Glomerular visceral epithelial cell (primary cell): ENCODE measurements at regions not wholly inside any gene's neighbourhood (a gene's known extent, or its start where the extent isn't known, plus 50 kb on each side); places are given as distances from the start of the nearest gene placed in this dataset.

Experiments
- DNase-seq: peaks from one replicate; pipeline ENCODE4 v3.0.0-alpha.2; 2016; ENCODE audit errors: extremely low spot score

DNA sequence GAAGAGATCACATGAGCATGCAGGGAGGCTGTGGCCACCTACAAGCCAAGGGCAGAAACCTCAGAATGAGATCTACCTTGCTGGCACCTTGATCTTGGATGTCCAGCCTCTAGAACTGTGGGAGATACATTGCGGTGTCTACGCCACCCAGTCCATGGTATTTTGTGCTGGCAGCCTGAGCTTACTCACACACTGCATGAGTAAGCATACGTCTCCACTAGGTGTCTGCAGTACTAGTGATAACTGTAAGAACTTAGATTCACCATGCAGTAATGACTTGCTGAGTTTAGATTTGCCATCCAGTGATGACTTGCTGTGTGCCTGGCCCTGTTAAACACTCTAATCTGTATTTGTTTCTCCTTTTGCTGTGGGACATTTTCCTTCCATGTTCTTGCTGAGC, 417.7 kb downstream of the GADD45G start:
- no peak for DNase-seq

DNA sequence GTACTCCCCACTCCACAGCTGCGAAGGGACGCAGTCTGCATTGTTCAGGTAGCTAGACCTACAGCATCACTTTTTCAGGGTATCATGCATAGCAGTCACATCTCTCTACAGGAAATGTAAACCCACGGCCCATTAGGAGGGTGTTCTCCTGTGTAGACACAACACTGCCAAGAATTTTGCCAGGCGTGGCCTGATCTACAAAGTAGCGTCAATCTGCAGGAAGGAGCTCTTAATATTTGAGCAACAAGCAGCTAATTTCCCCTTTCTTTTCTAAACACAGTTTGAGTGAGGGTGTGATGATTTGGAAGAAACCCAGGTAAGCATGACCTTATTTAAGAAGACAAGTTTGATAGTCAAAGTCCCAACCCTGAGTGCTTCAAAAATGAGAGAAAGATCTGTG, 419.0 kb downstream of the GADD45G start:
- no peak for DNase-seq

DNA sequence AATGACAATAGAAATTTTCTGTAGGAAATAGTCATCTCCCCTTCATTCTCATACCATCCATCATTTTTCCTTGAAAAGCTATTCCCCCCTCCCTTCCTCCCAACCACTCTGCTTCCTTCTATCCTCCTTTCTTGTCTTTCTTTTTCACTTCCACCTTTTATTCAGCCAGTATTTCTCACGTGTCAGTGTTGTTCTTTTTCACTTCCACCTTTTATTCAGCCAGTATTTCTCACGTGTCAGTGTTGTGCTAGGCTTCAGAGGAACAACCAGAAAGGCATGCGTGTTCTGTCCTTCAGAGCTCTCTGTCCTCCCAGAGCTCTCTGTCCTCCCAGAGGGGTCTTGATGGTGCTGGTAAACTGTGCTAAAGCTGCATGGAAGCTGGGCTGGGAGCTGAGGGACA, 419.6 kb downstream of the GADD45G start:
- no peak for DNase-seq

GRCh38 chr9:90024823-90025222, 420.0 kb downstream of the GADD45G start:
- DNase-seq: no peak

GRCh38 chr9:90025816-90026215, 421.0 kb downstream of the GADD45G start:
- peak; percentile 15 for DNase-seq

DNA sequence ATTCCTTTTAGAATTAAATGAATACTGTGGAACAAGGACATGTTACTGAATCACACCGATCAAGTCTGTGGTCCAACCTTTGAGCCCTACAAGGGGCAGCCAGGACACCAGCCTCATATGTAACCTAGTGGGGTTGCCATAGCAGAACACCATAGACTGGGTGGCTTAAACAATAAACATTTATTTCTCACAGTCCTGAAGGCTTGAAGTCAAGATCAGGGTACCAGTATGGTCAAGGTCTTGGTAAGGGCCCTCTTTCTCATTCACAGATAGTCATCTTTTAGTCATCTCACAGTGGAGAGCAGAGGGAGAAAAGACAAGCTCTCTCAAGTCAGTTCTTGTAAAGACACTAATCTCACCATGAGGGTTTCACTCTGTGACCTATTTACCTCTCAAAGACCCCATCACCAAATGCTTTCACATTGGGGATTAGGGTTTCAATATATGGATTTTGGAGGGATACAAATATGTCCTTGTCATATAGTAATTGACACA, 422.5 kb downstream of the GADD45G start:
- no peak for DNase-seq

- no peak for DNase-seq
These were observed 424.6 kb downstream of the GADD45G start for GRCh38 chr9:90029386-90029785.

GRCh38 chr9:90029996-90030395, 425.2 kb downstream of the GADD45G start:
- no peak for DNase-seq

DNA sequence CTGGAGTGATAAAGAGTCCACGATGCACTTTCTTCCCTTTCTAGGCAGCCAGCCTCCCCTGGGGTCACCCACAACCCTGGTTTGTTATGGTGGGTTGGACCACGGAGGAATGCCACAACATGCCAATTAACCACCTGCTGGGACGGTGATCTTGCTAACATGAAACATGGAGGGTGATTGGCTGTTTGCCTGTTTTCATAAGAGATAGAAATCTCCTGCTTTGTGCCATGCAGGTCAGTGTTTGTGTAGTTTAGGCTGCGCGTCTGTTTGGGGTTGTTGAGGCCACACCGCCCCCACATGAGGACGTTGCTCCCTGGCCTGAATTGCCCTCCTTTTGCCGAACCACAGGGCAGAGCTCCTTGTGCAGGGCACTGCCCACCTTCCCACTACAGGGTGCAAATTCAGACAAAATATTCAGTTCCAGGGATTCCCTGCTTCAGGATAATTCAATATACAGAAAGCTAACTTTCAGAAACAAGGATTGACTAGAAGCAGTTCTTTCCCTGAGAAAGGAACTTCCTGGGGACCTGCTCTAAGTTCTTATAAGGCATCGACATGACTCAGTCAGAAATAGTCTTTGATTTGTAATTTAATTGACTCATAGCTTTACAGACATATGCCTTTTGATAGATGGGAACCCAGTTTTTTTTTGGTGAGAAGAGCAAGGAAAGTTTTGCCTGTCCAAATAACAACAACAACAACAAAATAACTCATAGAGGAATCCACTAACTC, 427.6 kb downstream of the GADD45G start:
- DNase-seq: no peak

DNA sequence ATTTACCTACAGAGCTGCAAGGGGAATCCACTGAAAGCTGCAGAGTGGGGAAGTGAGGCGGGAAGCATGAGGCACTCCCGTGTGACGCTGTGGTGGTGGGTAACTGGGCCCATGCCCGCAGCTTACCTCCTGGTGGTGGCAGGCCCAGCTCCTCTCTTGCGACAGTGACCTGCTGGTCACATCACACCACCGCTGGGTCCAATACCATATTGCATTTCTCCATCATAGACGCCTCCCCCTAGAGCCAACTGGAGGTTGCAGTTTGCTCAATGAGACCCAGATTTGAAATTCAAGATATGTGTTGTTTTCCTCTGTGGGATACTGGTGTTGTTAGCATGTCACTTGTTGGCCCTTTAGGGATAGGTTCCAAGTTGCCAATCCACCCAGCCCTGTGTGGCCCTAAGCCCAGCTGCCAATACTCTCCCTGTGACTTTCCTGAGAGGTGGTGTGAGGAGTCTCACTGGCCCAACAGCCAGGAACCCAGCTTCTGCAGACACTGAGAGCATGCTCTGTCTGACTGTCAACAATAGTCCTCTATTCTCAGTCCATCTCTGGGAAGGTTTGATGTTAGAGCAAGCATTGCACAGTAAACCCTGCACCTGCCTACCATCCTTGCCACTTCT, 428.3 kb downstream of the GADD45G start:
- DNase-seq: no peak

- no peak for DNase-seq
These were observed 429.3 kb downstream of the GADD45G start for GRCh38 chr9:90034071-90034470.

DNA sequence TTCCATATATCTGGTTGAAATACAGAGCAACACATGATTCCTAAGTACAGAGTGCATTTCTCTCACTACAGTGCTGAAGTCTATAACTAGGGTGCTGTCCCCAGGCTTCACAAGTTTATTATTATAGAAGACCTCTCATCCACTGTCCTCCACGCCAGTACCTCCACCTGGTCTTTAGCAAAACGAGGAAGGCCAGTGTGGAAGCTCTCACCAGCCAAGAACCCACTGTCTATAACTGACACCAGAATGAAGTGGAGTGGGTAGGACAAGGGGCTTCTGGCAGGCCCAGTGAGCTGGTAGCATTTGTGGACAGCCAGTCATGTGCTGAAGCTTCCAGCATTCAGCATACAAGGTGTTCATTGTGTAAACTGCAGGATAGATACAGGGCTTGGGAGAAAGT, 430.7 kb downstream of the GADD45G start:
- DNase-seq: no peak

DNA sequence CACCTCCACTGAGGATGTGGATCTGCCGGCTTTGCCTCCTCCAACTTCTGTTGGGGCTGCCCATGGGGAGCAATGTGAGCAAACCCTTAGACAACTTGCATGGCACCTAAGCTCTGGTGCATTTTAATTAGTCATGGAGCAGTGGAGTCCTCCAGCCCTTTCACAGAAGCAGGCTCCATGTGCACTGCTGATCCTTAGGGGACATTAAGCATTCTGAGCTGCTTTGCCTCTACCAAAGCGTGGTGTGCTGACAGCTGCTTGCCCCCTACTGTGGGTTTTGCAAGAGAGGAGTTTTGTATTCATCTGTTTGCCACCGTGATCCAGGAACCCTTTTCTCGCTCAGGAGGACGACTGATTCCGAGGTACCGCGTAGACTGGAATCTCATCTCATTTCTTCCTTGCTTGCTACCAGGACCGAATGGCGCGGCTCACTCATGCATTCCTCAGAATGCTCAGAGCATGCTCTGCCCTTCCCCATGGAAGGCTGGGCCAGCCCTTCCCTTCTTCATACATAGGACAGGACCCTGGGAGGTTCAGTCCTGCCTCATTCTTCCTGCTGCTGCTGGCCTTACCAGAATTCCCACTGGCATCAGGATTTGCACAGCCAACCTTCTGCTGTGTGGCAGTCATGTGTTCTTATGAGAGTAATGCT, 432.5 kb downstream of the GADD45G start:
- no peak for DNase-seq

DNA sequence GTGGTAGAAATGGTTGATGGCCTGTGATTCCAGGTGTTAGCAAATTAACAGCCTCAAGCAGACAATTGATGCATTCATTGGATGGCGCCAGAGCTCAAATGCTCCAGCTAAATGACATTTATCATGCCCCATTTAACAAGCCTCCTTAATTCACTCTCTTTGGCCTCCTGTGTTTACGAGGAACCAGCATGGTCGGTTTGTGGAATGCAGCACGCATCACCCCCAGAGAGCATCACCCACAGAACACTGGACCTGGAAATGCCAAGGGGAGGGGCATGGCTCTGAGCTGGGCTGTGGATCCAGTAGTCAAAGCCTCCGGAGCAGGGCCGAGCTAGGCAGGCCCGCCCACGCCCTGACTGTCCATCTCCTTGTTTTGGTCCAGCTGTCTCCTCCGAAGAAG, 434.0 kb downstream of the GADD45G start:
- no peak for DNase-seq

DNA sequence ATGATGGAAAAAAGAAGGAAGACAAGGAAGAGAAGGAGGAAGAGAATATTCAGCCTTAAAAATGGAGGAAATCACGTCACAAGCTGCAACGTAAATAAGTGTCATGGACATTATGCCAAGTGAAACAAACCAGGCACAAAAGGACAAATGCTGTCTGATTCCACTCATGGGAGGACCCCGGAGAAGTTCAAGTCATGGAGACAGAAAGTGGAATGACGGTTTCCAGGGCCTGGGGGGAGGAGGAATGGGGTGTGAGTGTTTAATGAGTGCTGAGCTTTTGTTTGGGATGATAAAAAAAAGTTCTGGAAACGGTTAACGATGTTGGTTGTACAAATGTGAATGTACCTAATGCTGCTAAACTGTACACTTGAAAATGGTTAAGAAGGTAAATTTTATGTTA, 439.5 kb downstream of the GADD45G start:
- DNase-seq: no peak

- DNase-seq: no peak
These were observed 439.9 kb downstream of the GADD45G start for GRCh38 chr9:90044710-90045151.

- no peak for DNase-seq
These were observed 441.6 kb downstream of the GADD45G start for GRCh38 chr9:90046317-90046861.

GRCh38 chr9:90047828-90048227, 443.0 kb downstream of the GADD45G start:
- DNase-seq: no peak

GRCh38 chr9:90052366-90052765, 447.6 kb downstream of the GADD45G start:
- DNase-seq: no peak

- no peak for DNase-seq
These were observed 448.2 kb downstream of the GADD45G start for GRCh38 chr9:90053027-90053426.

- no peak for DNase-seq
These were observed 450.0 kb downstream of the GADD45G start for GRCh38 chr9:90054810-90055209.

DNA sequence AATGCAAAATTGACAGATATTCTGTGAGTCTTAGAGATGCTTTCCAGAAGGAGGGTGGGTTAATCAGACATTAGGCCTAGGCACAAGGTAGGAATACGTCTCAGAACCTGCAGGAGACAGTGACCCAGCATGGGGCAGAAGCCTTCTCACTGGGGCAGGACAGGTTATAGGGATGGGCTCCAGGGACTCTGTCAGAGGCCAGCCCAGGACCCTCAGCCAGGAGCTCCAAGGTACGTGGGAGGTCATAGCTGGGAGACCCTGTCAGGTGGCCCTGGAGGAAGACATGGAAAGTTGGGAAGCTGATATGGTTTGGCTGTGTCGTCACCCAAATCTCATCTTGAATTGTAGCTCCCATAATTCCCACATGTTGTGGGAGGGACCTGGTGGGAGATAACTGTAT, 450.4 kb downstream of the GADD45G start:
- DNase-seq: no peak

DNA sequence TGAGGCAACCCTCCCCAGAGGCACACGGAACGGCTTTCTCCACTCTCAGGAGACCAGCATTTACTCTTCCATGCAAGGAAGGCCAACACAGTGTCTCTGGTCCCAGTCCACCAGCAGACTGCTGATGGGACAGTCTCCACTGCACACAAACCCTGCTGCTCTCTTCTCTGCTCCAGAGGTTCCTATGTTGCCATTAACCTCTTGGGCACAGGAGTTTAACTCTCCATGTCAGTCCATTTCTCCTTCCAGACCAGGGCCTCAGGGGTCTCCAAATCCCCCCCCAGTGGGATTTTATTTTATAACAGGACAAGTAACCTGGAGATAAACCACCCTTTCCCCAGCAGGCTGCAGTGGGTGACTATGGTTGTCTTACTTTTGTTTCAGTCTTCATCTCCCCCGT, 452.5 kb downstream of the GADD45G start:
- no peak for DNase-seq
